C4-2B (cell line): ENCODE measurements at regions not wholly inside any gene's neighbourhood (a gene's known extent, or its start where the extent isn't known, plus 50 kb on each side); places are given as distances from the start of the nearest gene placed in this dataset.

ENCODE experiments used
- CTCF ChIP-seq: fragments of 450-650 bp; conservative IDR thresholded peaks from 2 replicates; pipeline ENCODE4 v1.5.1; 2017; ENCODE audit warnings: mild to moderate bottlenecking
- ZFX ChIP-seq: fragments of 450-650 bp; IDR thresholded peaks from 2 replicates; pipeline ENCODE4 v1.6.1; 2017

GRCh38 chr12:113732916-113733315 lies 233.2 kb downstream of the RBM19 start:
- TF ChIP-seq CTCF (no peak), ZFX (no peak)
